ENCODE measurements at regions not wholly inside any gene's neighbourhood (a gene's known extent, or its start where the extent isn't known, plus 50 kb on each side); places are given as distances from the start of the nearest gene placed in this dataset.

DNA sequence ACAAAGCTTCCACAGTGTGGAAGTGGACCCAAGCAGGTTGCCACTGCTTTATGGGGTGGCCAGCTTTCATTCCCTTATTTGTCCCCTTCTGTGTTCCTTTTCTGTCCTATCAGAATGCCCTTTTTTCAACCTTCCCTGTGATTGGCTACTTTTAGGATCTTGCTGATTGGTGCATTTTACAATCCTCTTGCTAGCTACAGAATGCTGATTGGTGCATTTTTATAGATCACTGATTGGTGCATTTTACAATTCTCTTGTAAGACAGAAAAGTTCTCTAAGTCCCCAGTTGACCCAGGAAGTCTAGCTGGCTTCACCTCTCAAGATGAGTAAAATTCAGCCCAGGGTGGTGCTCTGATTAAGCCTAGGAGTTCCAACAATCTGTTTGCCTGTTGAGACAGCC lies 157.2 kb upstream of the ERCC6L2 start:
- Histone ChIP-seq H4K20me1 (ENCODE audit: control insufficient read depth, insufficient read depth, low read length, poor library complexity, severe bottlenecking) (no peaks in the 10 kb centered on the region), H3K9ac (ENCODE audit: low read length) (no peak overlapping the region), H2AFZ (ENCODE audit: insufficient read depth, low read depth, low read length, poor library complexity, severe bottlenecking) (no peak overlapping the region), H3K4me1 (ENCODE audit: control insufficient read depth in 2 of 2, insufficient read depth in 2 of 2, low read length in 2 of 2) (no peaks in the 10 kb centered on the region), H3K9me3 (ENCODE audit: control extremely low read depth in 1 of 3, control insufficient read depth in 2 of 3, insufficient read depth in 1 of 3, low read length in 2 of 3) (peaks cover 0 to 20% (median 8%) of the 10 kb centered on the region in 3 donors), H3K27ac (ENCODE audit: low read length in 2 of 2) (no peak overlapping the region), H3K36me3 (replicated peaks in 1 of 2; ENCODE audit: control extremely low read depth in 1 of 2, control insufficient read depth in 1 of 2, extremely low read depth in 1 of 2, insufficient read depth in 2 of 2, low read length in 1 of 2) (no peaks in the 10 kb centered on the region), H3K4me3 (ENCODE audit: control extremely low read depth in 1 of 5, extremely low read depth in 1 of 5, insufficient read depth in 1 of 5, low read depth in 2 of 5, low read length in 4 of 5) (no peak overlapping the region), H3K4me2 (replicated peaks; ENCODE audit: low read depth, low read length, poor library complexity, severe bottlenecking) (no peak overlapping the region), H3K79me2 (ENCODE audit: control insufficient read depth, insufficient read depth, low read length) (no peaks in the 10 kb centered on the region), H3K27me3 (replicated peaks in 1 of 4; ENCODE audit: control extremely low read depth in 1 of 4, control insufficient read depth in 3 of 4, insufficient read depth in 4 of 4, low read length in 3 of 4) (peaks cover 0 to 3% (median 0%) of the 10 kb centered on the region in 4 experiments)
- H3K27me3 Mint-ChIP-seq = no peaks in the 10 kb centered on the region
- peaks cover 4% of the 10 kb centered on the region for H3K9me3 Mint-ChIP-seq (ENCODE audit: insufficient read depth)
- ChIA-PET POLR2A (no interaction called here), CTCF (no interaction called here)
- TF ChIP-seq, protein P1, sequence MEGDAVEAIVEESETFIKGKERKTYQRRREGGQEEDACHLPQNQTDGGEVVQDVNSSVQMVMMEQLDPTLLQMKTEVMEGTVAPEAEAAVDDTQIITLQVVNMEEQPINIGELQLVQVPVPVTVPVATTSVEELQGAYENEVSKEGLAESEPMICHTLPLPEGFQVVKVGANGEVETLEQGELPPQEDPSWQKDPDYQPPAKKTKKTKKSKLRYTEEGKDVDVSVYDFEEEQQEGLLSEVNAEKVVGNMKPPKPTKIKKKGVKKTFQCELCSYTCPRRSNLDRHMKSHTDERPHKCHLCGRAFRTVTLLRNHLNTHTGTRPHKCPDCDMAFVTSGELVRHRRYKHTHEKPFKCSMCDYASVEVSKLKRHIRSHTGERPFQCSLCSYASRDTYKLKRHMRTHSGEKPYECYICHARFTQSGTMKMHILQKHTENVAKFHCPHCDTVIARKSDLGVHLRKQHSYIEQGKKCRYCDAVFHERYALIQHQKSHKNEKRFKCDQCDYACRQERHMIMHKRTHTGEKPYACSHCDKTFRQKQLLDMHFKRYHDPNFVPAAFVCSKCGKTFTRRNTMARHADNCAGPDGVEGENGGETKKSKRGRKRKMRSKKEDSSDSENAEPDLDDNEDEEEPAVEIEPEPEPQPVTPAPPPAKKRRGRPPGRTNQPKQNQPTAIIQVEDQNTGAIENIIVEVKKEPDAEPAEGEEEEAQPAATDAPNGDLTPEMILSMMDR (IDR thresholded peaks at IDR 0.05) = no peak
- TF ChIP-seq EZH2 (IDR thresholded peaks at IDR 0.05; ENCODE audit: borderline replicate concordance, insufficient read depth, low read depth, low read length, poor library complexity, severe bottlenecking) = no peak
- intact Hi-C loops (cut with micrococcal nuclease) = no loop called here
- ATAC-seq (ENCODE audit: low read depth) (no peak), DNase-seq (no peak)
- H3K4me3 Mint-ChIP-seq = no peak overlapping the region
- no peak overlapping the region for H3K27ac Mint-ChIP-seq
- no peaks in the 10 kb centered on the region for H3K4me1 Mint-ChIP-seq

DNA sequence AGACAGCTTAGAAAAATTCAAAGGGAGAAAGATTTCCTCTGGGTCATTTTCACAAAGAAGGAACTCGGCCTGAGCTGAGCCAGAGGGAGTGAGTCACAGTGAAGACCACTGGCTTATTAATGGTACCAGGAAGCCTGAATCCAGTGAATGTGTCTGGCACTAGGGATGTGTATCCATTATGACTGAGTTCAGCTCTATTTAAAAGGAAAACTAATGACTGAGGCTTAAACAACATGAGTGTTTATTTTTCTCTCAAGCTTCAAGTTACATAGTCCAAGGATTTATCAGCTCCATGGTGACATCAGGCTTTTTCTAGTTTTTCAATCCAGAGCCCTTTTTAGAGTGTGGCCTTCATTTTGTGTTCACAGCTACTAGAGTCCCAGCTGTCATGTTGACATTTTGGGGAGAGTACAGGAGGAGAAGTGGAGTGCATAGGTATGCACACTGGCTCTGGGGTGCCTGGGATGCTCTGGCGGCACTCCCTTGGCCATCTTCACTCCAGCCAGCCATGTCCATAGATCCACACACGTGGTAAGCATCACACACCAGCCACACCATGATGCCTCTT lies 159.5 kb upstream of the ERCC6L2 start:
- intact Hi-C loops (cut with micrococcal nuclease) = no loop called here
- no peaks in the 10 kb centered on the region for H3K27me3 Mint-ChIP-seq
- no peak overlapping the region for H3K27ac Mint-ChIP-seq
- WGBS (ENCODE audit: insufficient coverage) = 50% methylated on average over 2 of the region's 3 CpGs
- no peaks in the 10 kb centered on the region for H3K4me1 ChIP-seq (ENCODE audit: control insufficient read depth in 2 of 2, insufficient read depth in 2 of 2, low read length in 2 of 2)
- H3K4me2 ChIP-seq (replicated peaks; ENCODE audit: low read depth, low read length, poor library complexity, severe bottlenecking) = no peak overlapping the region
- H3K79me2 ChIP-seq (ENCODE audit: control insufficient read depth, insufficient read depth, low read length) = no peaks in the 10 kb centered on the region
- DNase-seq (no peak), ATAC-seq (ENCODE audit: low read depth) (no peak)
- ChIA-PET CTCF (no interaction called here), POLR2A (no interaction called here)
- no peak for TF ChIP-seq EZH2 (IDR thresholded peaks at IDR 0.05; ENCODE audit: borderline replicate concordance, insufficient read depth, low read depth, low read length, poor library complexity, severe bottlenecking)
- TF ChIP-seq, protein P1 (IDR thresholded peaks at IDR 0.05) = no peak
- peaks cover 0 to 20% (median 8%) of the 10 kb centered on the region in 3 donors for H3K9me3 ChIP-seq (ENCODE audit: control extremely low read depth in 1 of 3, control insufficient read depth in 2 of 3, insufficient read depth in 1 of 3, low read length in 2 of 3)
- no peaks in the 10 kb centered on the region for H3K4me1 Mint-ChIP-seq
- no peaks in the 10 kb centered on the region for H4K20me1 ChIP-seq (ENCODE audit: control insufficient read depth, insufficient read depth, low read length, poor library complexity, severe bottlenecking)
- no peak overlapping the region for H3K9ac ChIP-seq (ENCODE audit: low read length)
- peaks cover 0 to 3% (median 0%) of the 10 kb centered on the region in 4 experiments for H3K27me3 ChIP-seq (replicated peaks in 1 of 4; ENCODE audit: control extremely low read depth in 1 of 4, control insufficient read depth in 3 of 4, insufficient read depth in 4 of 4, low read length in 3 of 4)
- H3K4me3 Mint-ChIP-seq = no peak overlapping the region
- no peak overlapping the region for H3K27ac ChIP-seq (ENCODE audit: low read length in 2 of 2)
- H3K4me3 ChIP-seq (ENCODE audit: control extremely low read depth in 1 of 5, extremely low read depth in 1 of 5, insufficient read depth in 1 of 5, low read depth in 2 of 5, low read length in 4 of 5) = no peak overlapping the region
- no peak overlapping the region for H2AFZ ChIP-seq (ENCODE audit: insufficient read depth, low read depth, low read length, poor library complexity, severe bottlenecking)
- H3K36me3 ChIP-seq (replicated peaks in 1 of 2; ENCODE audit: control extremely low read depth in 1 of 2, control insufficient read depth in 1 of 2, extremely low read depth in 1 of 2, insufficient read depth in 2 of 2, low read length in 1 of 2) = no peaks in the 10 kb centered on the region
- H3K9me3 Mint-ChIP-seq (ENCODE audit: insufficient read depth) = peaks cover 4% of the 10 kb centered on the region
